ENCODE measurements at regions not wholly inside any gene's neighbourhood (a gene's known extent, or its start where the extent isn't known, plus 50 kb on each side); places are given as distances from the start of the nearest gene placed in this dataset.
A peak's percentile ranks its signal among the peaks of the same experiment; 100 is the strongest.

- peak; percentile 42 for DNase-seq (ENCODE audit: low read depth)
- no peak for TF ChIP-seq POLR2A (IDR thresholded peaks at IDR 0.05; ENCODE audit: extremely low read depth, insufficient read length)
- peak; percentile 24 for TF ChIP-seq CTCF (IDR thresholded peaks at IDR 0.05; ENCODE audit: low read depth, low read length)
- TF ChIP-seq MAX (IDR thresholded peaks at IDR 0.05; ENCODE audit: low read depth, low read length), result no peak
- TF ChIP-seq MYC (IDR thresholded peaks at IDR 0.05; ENCODE audit: low read depth, low read length), result no peak
- H3K4me3 ChIP-seq (ENCODE audit: low read depth, low read length), result no peak overlapping the region
Measured at GRCh38 chr5:168047043-168047668, 244.3 kb upstream of the WWC1 start.

GRCh38 chr5:168047669-168048111, 243.8 kb upstream of the WWC1 start:
- DNase-seq (ENCODE audit: low read depth), result peak; percentile 2
- TF ChIP-seq MAX (IDR thresholded peaks at IDR 0.05; ENCODE audit: low read depth, low read length), result no peak
- no peak for TF ChIP-seq MYC (IDR thresholded peaks at IDR 0.05; ENCODE audit: low read depth, low read length)
- no peak for TF ChIP-seq CTCF (IDR thresholded peaks at IDR 0.05; ENCODE audit: low read depth, low read length)
- no peak for TF ChIP-seq POLR2A (IDR thresholded peaks at IDR 0.05; ENCODE audit: extremely low read depth, insufficient read length)
- no peak overlapping the region for H3K4me3 ChIP-seq (ENCODE audit: low read depth, low read length)

- DNase-seq (ENCODE audit: low read depth), result no peak
- no peak overlapping the region for H3K4me3 ChIP-seq (ENCODE audit: low read depth, low read length)
- TF ChIP-seq MYC (IDR thresholded peaks at IDR 0.05; ENCODE audit: low read depth, low read length) (no peak), MAX (IDR thresholded peaks at IDR 0.05; ENCODE audit: low read depth, low read length) (no peak), POLR2A (IDR thresholded peaks at IDR 0.05; ENCODE audit: extremely low read depth, insufficient read length) (no peak), CTCF (IDR thresholded peaks at IDR 0.05; ENCODE audit: low read depth, low read length) (no peak)
Measured at GRCh38 chr5:168048486-168048885, 243.0 kb upstream of the WWC1 start.

- H3K4me3 ChIP-seq (ENCODE audit: low read depth, low read length), result no peak overlapping the region
- no peak for DNase-seq (ENCODE audit: low read depth)
- TF ChIP-seq MAX (IDR thresholded peaks at IDR 0.05; ENCODE audit: low read depth, low read length) (no peak), CTCF (IDR thresholded peaks at IDR 0.05; ENCODE audit: low read depth, low read length) (no peak), MYC (IDR thresholded peaks at IDR 0.05; ENCODE audit: low read depth, low read length) (no peak), POLR2A (IDR thresholded peaks at IDR 0.05; ENCODE audit: extremely low read depth, insufficient read length) (no peak)
Measured at GRCh38 chr5:168052686-168053085, 238.8 kb upstream of the WWC1 start.

GRCh38 chr5:168054091-168054490, 237.4 kb upstream of the WWC1 start:
- DNase-seq (ENCODE audit: low read depth), result no peak
- TF ChIP-seq MAX (IDR thresholded peaks at IDR 0.05; ENCODE audit: low read depth, low read length), result no peak
- TF ChIP-seq CTCF (IDR thresholded peaks at IDR 0.05; ENCODE audit: low read depth, low read length), result no peak
- no peak for TF ChIP-seq MYC (IDR thresholded peaks at IDR 0.05; ENCODE audit: low read depth, low read length)
- no peak for TF ChIP-seq POLR2A (IDR thresholded peaks at IDR 0.05; ENCODE audit: extremely low read depth, insufficient read length)
- no peak overlapping the region for H3K4me3 ChIP-seq (ENCODE audit: low read depth, low read length)

Data from NB4 (cell line).